ENCODE measurements at regions not wholly inside any gene's neighbourhood (a gene's known extent, or its start where the extent isn't known, plus 50 kb on each side); places are given as distances from the start of the nearest gene placed in this dataset.
A peak's percentile ranks its signal among the peaks of the same experiment; 100 is the strongest.
"Not testable (repeated sequence)": the region's sequence is repeated elsewhere in the genome, so short reads cannot be mapped to it uniquely, and the experiment has no call there.

DNA sequence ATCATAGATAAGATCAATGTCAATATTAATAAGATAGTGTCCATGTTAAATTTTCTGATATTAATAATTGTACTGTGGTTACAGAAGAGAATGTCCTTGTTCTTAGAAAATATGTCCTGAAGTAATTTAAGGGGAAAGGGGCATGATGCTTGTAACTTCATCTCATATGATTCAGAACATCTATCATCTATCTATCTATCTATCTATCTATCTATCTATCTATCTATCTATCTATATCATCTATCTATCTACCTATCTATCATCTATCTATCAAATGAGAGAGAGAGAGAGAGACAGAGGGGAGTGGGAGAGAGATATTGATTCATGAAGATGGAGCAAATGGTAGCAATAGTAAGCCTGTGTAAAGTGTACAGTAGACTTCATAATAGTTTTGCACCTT, 124.8 kb upstream of the FAT1 start:
- Histone ChIP-seq H3K27me3 (no peaks in the 10 kb centered on the region), H3K4me3 (no peak overlapping the region), H3K27ac (no peak overlapping the region), H3K9me3 (replicated peaks) (no peaks in the 10 kb centered on the region), H3K36me3 (no peaks in the 10 kb centered on the region), H3K4me1 (peaks cover 3% of the 10 kb centered on the region; the same call in 1 of the 2 replicates)
- no peak for DNase-seq

DNA sequence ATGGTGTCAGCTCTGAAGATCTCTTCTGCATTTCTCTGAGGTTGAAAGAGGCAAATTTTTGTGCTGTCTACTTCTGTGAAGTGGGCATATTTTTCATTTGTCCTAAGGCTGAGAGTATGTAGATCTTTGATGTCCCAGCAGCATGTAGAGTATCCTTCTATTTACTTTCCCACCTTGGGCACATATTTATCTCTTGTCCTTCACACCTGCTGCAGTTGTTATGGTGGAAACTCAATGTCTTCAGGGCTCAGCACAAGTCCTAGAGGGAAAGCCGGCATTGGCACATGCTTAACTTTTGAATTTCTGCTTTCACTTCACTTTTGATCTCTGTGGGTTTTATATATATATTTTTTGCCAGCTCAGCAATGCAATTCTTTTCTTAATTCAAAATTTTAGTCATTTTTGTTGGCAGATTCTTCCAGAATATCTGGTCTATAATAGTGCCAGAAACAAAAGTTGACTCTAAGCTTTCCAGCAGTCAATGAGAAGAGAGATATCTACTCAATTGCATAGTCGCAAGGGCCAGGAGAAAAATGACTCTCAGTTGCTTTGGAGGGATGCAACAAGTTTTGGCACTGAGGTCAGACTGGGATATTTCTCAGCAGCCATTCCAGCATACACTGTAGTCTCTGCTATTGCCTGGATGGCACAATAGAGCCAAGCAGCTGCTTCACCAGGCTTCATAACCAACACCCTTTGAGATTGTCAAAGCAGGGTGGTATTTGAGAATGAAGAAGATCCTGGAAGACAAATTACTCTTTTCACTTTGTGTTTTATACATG, 127.8 kb upstream of the FAT1 start:
- no peak overlapping the region for H3K4me3 ChIP-seq
- DNase-seq, result no peak
- H3K36me3 ChIP-seq, result no peaks in the 10 kb centered on the region
- H3K4me1 ChIP-seq, result peaks cover 21% of the 10 kb centered on the region
- H3K27me3 ChIP-seq, result no peaks in the 10 kb centered on the region
- no peak overlapping the region for H3K27ac ChIP-seq
- H3K9me3 ChIP-seq (replicated peaks), result no peaks in the 10 kb centered on the region

DNA sequence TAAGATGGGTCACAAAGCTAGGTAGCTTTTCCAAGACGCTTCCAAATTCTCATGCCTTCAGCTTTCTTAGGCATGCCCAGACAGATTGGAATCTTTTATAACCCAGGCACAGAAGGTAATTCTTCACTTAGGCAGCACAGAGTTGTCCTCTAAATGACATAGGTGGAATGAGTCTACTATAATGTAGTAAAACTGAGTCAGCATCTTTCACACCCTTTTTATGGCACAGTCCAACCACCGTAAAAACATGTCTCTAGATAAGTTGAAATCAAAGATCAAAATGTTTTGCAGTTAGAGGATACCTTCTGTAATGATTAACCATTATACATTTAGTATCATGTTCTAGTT, 128.4 kb upstream of the FAT1 start:
- no peak overlapping the region for H3K27ac ChIP-seq

GRCh38 chr4:186852964-186853391, 129.3 kb upstream of the FAT1 start:
- Histone ChIP-seq H3K27me3 (no peaks in the 10 kb centered on the region), H3K9me3 (replicated peaks) (no peaks in the 10 kb centered on the region), H3K27ac (no peak overlapping the region), H3K4me1 (peaks cover 21% of the 10 kb centered on the region), H3K4me3 (no peak overlapping the region), H3K36me3 (no peaks in the 10 kb centered on the region)
- DNase-seq, result no peak

More for the DNA sequence above, 128.4 kb upstream of the FAT1 start:
- no peak for DNase-seq
- H3K36me3 ChIP-seq, result no peaks in the 10 kb centered on the region
- H3K27me3 ChIP-seq, result no peaks in the 10 kb centered on the region
- H3K4me3 ChIP-seq, result no peak overlapping the region
- no peaks in the 10 kb centered on the region for H3K9me3 ChIP-seq (replicated peaks)
- H3K4me1 ChIP-seq, result peaks cover 21% of the 10 kb centered on the region

DNA sequence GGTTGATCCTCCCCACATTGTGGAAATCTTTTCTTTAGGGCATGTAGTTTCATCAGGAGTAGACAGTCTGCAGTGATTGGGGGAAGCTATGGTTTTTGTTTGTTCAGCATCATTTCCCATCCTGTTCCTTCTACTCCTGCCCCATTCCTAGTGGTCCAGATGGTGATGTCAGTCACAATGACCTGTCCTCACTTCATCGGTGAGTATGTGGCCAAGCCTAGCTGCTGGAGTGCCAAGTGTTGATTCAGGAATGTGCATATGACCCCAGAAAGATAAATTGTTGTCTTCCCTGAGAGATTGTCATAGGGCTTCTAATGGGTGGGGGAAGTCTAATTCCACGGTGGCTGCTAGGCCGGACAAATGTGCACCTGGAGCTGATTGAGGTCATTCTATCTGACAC, 130.6 kb upstream of the FAT1 start:
- no peaks in the 10 kb centered on the region for H3K9me3 ChIP-seq (replicated peaks)
- peak overlapping the region; percentile 52 for H3K27ac ChIP-seq
- no peaks in the 10 kb centered on the region for H3K36me3 ChIP-seq
- peak; percentile 77 to 82 for DNase-seq
- H3K4me3 ChIP-seq, result no peak overlapping the region
- H3K4me1 ChIP-seq, result peaks cover 21% of the 10 kb centered on the region
- no peaks in the 10 kb centered on the region for H3K27me3 ChIP-seq

DNA sequence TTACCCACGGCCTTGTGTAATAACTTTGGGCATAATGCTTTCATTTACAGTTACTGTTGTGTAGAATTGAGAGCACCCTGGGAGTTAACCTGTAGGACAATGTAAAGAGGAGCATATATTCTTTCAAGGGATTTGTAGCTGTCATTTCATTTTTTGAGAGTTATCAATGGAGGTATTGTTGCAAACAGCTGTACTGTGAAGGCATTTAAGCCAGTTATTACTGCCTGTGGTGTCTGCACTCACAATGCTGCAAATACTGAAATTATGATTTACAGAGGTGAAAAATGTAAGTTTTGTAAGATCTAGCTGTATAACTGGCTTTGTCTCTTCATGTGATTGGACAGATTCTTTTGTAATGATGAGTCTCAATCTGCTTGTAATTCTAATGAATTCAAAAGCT, 131.5 kb upstream of the FAT1 start:
- DNase-seq, result peak in 1 of 2 experiments; percentile 29
- H3K36me3 ChIP-seq, result no peaks in the 10 kb centered on the region
- H3K27me3 ChIP-seq, result no peaks in the 10 kb centered on the region
- peak overlapping the region; percentile 52 for H3K27ac ChIP-seq
- no peak overlapping the region for H3K4me3 ChIP-seq
- no peaks in the 10 kb centered on the region for H3K9me3 ChIP-seq (replicated peaks)
- H3K4me1 ChIP-seq, result peaks cover 21% of the 10 kb centered on the region

GRCh38 chr4:186857793-186858192, 134.1 kb upstream of the FAT1 start:
- Histone ChIP-seq H3K4me1 (peaks cover 21% of the 10 kb centered on the region), H3K4me3 (no peak overlapping the region), H3K27me3 (no peaks in the 10 kb centered on the region), H3K9me3 (replicated peaks) (no peaks in the 10 kb centered on the region), H3K36me3 (no peaks in the 10 kb centered on the region), H3K27ac (no peak overlapping the region)
- no peak for DNase-seq

DNA sequence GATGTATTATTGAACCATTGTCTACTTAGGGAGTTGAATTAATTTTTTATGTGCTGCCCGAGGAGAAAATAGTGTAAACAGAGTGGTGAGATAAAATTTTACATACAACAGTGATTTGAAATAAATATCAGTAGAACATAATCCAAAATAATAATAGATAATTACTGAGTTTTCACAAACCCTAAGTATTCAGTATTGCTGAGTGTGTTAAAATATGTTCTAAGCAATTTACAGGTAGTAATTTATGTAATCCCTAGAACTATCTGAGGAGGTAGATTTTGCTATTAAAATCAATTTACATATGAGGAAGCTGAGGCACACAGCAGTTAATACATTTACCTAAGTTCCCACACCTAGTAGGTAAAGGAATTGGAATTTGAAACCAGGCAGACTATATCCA, 134.7 kb upstream of the FAT1 start:
- Histone ChIP-seq H3K27ac (no peak overlapping the region), H3K4me1 (peaks cover 21% of the 10 kb centered on the region), H3K36me3 (no peaks in the 10 kb centered on the region), H3K27me3 (no peaks in the 10 kb centered on the region), H3K4me3 (no peak overlapping the region), H3K9me3 (replicated peaks) (no peaks in the 10 kb centered on the region)
- DNase-seq, result no peak

DNA sequence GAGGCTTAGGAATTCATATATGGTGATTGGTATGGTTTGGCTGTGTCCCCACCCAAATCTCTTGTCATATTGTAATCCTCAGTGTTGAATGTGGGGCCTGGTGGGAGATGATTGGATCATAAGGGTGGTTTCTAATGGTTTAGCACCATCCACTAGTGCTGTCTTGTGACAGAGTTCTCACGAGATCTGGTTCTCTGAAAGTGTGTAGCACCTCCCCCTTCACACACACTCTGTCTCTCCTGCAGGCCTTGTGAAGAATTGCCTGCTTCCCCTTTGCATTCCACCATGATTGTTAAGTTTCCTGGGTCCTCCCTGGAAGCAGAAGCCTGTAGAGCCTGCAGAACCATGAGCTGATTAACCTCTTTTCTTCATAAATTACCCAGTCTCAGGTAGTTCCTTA, 135.8 kb upstream of the FAT1 start:
- Histone ChIP-seq H3K4me1 (peaks cover 12% of the 10 kb centered on the region), H3K36me3 (no peaks in the 10 kb centered on the region), H3K27me3 (no peaks in the 10 kb centered on the region), H3K4me3 (no peak overlapping the region), H3K27ac (no peak overlapping the region), H3K9me3 (replicated peaks) (no peaks in the 10 kb centered on the region)
- DNase-seq, result no peak

- Histone ChIP-seq H3K4me3 (no peak overlapping the region), H3K4me1 (no peaks in the 10 kb centered on the region), H3K9me3 (replicated peaks) (no peaks in the 10 kb centered on the region), H3K27me3 (no peaks in the 10 kb centered on the region), H3K27ac (no peak overlapping the region), H3K36me3 (no peaks in the 10 kb centered on the region)
- DNase-seq, result no peak
These were observed 137.7 kb upstream of the FAT1 start for GRCh38 chr4:186861317-186861716.

DNA sequence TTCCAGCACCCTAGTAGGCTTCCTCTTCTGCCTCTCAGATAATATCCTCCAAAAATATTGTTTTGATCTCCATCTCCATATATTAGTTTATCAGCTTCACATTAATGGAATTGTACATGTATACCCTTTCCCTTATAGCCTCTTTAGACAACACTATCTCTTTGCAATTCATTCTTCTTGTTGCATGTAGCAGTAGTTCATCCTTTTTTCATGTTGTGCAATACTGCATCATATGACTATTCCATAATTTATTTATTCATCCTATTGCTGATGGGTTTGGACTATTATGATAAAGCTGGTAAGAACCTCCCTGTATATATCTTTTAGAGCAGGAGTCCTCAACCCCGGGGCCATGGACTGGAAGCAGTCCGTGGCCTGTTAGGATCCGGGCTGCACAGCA, 148.2 kb upstream of the FAT1 start:
- no peaks in the 10 kb centered on the region for H3K36me3 ChIP-seq
- no peak overlapping the region for H3K4me3 ChIP-seq
- DNase-seq, result no peak
- no peaks in the 10 kb centered on the region for H3K9me3 ChIP-seq (replicated peaks)
- H3K4me1 ChIP-seq, result no peaks in the 10 kb centered on the region
- no peaks in the 10 kb centered on the region for H3K27me3 ChIP-seq
- no peak overlapping the region for H3K27ac ChIP-seq

GRCh38 chr4:186873095-186873494, 149.4 kb upstream of the FAT1 start:
- not testable (repeated sequence) for H3K27me3 ChIP-seq; H3K4me3 ChIP-seq; H3K9me3 ChIP-seq (replicated peaks); H3K36me3 ChIP-seq; DNase-seq; H3K27ac ChIP-seq; H3K4me1 ChIP-seq

DNA sequence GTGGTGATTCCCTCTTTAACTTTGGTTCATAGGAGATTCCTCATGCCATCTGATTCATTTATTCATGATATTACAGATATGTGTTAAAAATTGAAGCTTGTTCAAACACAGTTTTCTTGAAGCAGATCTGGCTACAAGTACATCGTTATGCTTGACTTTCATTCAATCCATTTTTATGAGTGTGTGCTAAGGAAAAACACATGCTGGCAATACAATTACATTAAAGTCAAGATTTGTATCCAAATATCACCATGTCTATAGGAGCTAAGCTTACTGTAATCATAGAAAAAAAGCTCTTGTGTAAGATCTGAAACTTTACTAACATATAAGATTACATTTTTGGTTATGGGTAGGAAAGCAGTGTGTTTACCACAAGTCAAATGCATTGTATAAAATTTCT, 151.8 kb upstream of the FAT1 start:
- H3K27ac ChIP-seq, result no peak overlapping the region
- no peaks in the 10 kb centered on the region for H3K27me3 ChIP-seq
- H3K4me3 ChIP-seq, result no peak overlapping the region
- no peak for DNase-seq
- H3K4me1 ChIP-seq, result no peaks in the 10 kb centered on the region
- no peaks in the 10 kb centered on the region for H3K36me3 ChIP-seq
- H3K9me3 ChIP-seq (replicated peaks), result no peaks in the 10 kb centered on the region

DNA sequence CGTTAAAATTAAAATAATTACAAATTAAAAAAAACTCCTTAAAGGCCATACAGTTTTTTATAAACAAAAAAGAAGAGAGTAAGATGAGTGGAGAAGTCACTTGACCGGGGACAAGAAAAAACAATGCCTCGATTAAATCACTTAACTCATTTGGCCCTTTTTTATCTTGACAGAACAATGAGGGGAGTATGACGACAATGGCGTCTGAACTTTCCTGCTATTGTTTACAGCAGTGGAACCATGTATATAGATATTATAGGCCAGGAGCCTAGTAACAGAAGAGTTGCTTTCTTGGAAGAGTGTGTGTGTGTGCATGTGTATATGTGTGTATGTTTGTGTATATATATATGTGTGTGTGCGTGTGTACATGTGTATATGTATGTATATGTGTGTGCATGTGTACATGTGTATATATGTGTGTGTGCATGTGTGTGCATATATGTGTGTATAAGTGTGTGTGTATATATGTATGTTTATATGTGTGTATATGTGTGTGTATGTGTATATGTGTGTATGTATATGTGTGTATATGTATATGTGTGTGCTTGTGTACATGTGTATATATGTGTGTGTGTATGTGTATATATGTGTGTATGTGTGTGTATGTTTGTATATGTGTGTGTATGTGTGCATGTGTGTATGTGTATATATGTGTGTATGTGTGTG, 153.4 kb upstream of the FAT1 start:
- no peak for DNase-seq
- Histone ChIP-seq H3K27me3 (no peaks in the 10 kb centered on the region), H3K4me3 (no peak overlapping the region), H3K9me3 (replicated peaks) (no peaks in the 10 kb centered on the region), H3K4me1 (no peaks in the 10 kb centered on the region), H3K36me3 (no peaks in the 10 kb centered on the region), H3K27ac (no peak overlapping the region)

DNA sequence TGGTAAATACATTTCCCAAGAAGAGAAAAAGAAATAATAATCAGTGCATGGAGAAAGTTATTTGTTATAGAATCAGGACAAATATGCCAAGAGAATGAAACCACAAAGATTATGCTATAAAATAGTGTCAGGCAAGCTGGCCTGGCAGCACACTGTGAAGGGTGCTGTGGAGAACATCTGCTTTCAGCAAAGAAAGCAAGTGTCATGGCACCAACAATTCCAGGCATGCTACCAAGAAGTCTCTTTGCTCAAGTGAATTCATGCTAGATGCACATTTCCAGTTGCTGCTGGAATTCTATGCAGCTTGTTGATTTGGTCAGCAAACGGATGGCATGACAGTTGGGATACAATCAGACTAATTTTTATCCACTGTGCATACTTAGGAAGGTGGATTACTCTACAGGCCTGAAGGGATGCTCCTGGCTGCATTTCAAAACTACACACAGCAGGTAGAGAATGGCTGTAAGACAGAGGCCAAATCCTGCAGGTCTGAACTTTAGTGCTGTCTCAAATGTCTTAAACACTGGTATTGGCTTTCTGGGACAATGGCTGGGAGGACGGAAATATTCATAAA, 154.6 kb upstream of the FAT1 start:
- Histone ChIP-seq H3K27ac (no peak overlapping the region), H3K4me3 (no peak overlapping the region), H3K4me1 (no peaks in the 10 kb centered on the region), H3K36me3 (no peaks in the 10 kb centered on the region), H3K27me3 (no peaks in the 10 kb centered on the region), H3K9me3 (replicated peaks) (no peaks in the 10 kb centered on the region)
- DNase-seq, result no peak
